ENCODE measurements at regions not wholly inside any gene's neighbourhood (a gene's known extent, or its start where the extent isn't known, plus 50 kb on each side); places are given as distances from the start of the nearest gene placed in this dataset.

DNA sequence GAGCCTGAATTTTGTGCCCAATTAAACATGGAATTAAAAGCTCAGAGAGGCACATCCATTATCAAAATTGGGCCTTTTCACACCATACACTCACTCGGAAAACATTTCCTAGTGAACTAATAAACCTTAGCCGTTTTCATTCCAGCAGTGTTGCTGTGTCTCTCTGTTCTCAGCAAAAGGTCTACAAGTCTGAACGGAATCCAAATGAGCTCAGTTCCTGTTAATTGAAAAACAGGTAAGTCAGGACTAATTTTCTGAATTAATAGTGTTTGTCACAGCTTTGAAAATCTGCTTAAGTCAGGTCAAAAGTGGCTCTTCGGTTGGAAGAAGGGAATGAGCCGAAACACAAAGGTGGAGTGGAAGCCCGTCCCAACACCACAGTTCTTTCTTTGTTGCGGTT lies 163.3 kb upstream of the RALGAPA2 start:
- DNase-seq, result no peak

DNA sequence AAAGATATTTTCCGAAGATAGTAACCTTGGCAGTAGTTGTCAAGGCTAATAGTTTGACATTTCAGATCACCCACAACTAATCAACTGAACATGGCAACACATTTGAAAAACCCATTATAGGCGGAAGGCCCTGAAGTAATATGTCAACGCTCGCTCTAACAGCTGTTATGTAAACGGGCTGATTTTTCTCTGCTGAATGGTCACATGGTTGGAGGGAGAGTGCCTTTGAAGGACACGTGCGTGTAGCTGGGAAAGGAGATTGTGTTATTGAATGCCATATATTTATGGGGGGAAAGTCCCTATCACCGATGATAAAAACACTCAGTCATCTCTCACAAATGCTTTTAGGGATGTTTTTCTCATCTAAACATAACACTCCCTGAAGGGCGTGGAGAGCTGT lies 160.0 kb upstream of the RALGAPA2 start:
- no peak for DNase-seq

DNA sequence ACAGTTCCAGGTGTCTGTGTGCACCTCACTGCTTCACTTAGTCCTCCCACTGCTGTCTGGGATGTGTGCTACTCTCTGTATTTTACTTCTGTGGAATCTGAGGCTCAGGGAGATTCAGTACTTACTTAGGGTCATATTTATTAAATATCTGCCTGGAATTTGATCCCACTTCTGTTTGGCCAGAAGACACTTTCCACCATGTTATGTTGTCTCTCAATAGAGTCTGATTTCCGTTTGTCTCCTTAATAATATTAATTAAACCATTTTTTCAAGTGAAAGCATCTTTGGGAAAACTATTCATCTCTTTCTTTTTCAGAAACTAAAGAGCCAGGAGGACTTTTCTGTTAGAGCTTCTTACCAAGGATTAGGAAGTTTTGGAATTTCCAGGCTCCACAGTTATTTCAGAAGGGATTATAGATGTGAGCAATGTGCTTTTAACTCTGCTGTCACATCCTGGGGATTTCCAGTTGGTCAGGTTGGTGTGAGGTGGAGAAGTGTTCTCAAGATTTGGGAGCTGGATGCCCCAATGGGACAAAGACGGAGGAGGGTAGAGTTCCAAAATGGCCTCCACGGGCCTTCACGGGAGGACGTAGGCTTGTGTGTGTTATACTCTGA lies 156.8 kb upstream of the RALGAPA2 start:
- no peak for DNase-seq

DNA sequence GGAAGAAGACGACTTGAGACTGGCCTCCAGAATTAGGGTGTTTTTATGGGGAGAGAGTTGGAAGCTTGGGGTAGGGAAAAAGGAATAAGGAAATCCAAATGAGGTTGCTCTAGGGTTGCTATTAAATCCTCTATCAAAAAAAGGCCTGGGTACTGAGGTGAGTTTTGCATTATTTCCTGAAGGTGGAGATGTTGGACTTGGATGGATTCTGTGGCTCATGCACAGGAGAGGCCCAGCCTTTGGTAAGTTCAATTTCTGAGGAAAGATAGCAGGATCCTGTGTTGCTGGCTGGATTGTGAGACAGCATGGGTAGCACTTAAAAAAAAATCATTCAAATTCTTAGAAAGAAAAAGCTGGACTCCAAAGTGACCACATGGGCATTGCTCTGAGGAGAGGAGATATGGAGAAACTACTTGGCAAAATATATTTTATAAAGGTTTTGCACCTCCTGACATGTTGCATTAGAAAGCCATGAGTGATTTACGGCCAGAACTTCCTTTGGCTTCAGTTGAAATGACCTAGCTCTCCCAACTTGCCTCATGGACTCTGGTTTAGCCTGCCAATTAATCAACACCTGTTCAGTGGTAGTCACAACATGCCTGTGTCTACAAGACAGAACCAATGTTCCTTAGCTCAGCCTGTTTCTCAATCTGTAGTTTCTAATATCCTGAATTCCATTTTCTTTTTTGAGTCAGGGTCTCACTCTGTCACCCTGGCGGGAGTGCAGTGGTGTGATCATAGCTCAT lies 152.1 kb upstream of the RALGAPA2 start:
- no peak for DNase-seq

DNA sequence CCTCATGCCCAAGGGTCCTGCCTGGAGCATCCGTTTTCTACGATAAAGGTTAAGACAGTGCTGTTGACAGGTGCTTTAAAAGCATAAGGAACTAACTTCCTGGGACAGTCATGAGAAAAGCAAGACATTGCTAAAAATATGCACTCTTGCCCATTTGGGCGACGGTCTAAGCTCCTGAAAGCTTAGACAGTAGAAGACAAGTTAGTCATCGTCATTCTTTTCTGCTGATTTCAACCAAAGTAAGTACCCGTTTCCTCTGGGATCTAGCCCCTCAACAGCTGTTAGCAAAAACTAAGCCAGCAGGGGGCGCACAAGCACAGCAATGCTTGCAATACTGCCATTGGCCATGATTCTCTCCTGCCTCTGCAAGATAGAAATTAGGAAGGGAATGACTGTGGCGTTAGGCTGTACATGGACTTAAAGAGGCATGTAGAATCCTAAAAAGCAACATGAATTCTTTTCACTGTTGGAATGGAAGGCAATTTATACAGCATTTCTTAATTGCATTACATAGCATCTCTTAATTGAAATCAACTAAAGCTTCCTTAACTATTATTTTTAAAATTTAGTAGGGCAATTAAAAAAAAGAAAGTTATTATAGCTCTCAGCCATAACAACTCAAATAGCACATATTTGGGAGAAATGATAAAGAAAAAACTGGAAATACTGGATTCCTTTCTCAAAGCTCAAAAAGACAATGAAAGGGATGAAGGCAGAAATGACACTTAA lies 147.8 kb upstream of the RALGAPA2 start:
- DNase-seq, result peak; percentile 89

DNA sequence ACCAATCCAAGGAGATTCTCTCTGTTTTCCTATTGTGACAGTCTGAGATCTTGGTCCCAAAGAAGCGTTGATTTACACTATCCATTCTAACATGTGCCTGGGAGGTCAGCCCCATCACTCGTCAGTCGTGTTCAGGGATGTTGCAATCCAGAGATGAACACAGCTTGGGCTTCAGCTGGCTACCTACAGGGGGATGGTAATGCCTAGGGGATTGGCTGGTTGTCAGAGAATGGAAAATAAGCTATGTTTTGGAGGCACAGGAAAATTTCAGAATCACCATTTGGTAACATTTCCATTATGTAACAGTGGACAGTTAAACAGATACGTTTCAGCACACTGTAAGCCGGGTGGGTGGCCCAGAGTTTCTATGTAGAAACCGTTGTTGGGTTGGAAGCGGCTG lies 147.1 kb upstream of the RALGAPA2 start:
- no peak for DNase-seq

DNA sequence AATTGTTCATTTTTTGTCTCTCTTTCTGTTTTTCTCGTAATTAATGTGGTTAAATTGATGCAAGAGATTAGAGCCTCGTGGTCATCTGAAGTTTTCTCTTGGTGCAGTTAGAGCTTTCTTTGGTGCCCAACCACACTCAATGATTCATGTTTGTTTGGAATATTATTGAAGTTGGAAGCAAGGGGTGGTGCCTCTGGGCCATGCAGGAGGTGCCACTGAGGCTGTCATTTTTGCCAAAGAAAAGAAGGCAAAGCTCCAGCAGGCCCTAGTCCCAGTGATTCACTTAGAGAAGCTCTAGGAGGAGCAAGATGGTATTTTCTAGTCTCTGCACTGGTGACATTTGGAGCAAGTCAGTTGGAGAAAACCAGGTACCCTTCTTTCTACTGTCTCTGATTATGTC lies 144.5 kb upstream of the RALGAPA2 start:
- DNase-seq, result no peak

DNA sequence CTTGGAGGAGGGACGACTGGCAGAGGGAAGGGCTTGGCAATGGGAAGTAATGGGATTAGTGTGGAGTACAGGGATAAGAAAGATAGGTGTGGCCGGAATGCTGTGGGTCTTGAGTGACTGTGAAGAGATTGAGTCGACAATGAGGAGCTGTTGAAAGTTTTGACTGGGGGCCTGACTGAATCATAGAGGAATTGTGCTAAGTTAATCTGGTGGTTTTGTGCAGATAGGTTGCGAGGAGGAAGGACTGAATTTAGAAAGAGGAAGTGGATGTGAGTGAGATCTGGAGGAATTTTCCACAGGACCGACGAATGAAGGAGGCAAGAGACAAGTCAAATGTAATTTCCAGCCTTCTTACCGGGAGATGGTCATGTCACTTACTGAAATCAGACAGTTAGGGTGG lies 143.9 kb upstream of the RALGAPA2 start:
- DNase-seq, result no peak

DNA sequence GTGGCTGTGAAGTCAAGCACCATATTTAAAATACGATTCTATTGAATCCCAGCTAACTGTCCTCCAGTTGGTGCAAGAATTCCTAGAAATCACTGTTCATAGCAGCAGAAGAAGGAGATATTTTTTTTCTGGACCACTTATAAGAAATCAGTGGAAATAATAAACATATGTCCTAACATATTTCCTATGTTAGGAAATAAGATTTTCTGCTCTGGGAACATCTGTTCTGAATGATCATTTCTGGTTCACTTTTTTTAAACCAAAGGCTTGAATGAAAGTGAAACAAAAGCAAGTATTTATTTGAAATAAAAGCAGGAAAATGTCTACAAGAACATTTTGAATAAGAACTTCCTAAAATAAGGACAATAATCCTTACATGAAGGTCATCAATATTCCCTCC lies 138.9 kb upstream of the RALGAPA2 start:
- DNase-seq, result no peak

DNA sequence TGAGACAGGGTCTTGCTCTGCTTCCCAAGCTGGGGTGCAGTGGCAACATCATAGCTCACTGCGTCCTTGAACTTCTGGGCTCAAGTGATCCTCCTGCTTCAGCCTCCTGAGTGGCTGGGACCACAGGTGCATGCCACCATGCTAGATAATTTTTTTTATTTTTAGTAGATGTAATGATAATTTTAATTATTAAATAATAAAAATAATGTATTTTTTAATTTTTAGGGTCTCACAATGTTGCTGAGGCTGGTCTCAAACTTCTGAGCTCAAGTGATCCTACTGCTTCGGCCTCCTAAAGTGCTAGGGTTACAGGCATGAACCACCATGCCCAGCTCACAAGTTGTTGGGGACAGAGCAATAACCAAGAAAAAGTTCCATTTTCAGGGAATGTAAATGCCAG lies 138.0 kb upstream of the RALGAPA2 start:
- no peak for DNase-seq

DNA sequence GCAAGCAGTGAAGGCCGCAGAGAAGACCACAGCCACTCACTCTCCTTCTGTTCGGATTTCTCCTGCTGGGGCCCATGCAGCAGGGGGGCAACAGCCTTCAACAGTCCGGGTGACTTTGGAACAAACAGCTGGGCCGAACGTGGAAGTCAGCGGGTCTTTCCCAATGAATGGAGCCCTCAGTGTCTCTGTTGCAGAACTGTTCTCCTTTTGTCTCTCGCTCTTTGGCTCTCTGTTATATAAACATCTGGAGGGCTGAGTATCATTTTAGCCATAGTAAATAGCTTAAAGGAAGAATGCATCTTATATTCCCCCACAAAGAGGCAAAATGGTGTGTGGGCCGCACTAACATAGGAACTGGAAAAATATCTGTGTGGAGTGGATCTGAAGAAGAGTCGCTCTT lies 136.7 kb upstream of the RALGAPA2 start:
- DNase-seq, result no peak

DNA sequence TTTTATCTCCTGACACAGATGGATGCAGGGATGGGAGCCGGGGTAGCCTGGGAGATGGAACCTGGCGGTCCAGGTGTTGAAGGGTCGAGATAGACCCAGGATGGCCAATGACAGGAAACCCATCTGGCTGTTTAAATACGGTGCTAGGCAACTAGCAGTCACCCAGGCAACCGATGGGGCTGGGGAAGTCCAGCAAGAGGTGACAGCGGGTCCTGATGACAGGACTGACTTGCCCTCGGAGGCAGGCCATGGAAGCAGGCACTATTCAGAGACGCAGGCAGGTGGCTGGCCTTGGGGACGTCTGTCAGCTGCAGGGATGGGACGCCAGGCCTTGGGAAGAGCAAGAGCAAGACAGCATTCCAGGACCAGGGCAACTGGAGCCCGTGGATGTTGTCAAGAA lies 135.4 kb upstream of the RALGAPA2 start:
- DNase-seq, result no peak

DNA sequence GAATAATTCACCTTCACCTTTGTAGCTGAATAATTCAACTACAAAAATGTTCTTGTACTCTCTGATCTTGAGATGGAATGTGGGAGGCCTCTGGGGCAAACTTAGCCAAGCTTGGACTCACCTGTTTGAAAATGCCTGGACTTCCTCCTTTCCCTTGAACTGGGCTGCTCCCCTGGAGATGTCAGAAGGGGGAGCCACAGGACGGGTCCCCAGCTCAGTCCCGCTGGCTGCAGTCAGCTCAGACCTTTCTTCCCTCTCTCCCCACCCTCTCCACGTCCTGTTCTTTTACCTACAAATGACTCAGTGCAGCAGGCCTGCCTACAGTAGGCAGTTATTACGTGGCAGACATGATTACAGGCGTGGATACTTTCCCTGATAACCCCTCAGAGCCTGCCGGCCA lies 131.5 kb upstream of the RALGAPA2 start:
- no peak for DNase-seq

DNA sequence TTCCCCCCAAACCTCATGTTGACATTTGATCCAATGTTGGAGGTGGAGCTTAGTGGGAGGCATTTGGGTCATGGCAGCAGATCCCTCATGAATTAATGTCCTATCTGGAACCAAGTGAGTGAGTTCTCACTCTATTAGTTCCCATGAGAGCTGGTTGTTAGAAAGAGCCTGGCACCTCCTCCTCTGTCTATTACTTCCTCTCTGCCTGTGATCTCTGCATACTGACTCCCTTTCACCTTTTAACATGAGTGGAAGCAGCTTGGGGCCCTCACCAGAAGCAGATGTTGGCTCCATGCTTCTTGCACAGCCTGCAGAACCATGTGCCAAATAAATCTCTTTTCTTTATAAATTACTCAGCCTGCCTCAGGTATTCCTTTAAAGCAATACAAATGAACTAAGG lies 127.3 kb upstream of the RALGAPA2 start:
- DNase-seq, result no peak

DNA sequence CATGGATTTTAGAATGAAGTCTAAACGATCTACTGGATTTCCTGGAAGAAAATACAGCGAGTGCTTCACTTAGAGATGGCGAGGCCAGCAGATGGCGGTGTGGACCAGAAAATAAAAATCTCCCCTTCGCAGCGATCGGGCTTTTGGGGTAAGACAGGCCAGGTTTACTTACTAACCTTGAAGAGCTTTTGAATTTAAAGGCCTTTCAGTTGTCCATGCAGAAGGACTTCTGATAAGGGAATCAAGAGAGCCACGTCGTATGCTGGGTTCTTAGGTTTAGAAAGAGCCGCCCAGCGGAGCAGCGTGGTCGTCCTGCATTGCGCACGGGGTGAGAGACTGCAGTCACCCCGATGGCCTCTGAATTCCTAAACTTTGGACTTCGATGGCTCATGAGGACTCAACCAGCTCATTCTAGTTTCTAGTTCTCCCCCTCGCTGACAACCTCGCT lies 125.2 kb upstream of the RALGAPA2 start:
- DNase-seq, result peak; percentile 19

DNA sequence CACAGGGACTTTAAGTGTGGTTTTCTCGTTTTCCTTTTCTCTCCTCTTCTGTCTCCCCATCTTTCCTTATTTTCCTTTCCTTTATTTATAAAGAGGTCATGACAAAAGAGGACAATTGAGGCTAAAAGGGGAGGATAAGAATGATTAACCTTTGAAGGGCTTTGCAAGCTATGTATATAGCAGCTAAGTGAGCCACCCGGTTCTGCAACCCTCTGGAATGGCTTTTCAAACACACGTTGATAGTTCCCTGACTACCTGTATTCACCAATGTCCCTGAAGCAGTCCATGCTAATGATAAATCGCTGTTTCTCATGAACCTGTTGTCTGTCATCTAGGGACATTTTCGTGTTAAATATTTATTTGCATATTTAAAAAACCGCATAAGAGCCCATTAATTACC lies 124.4 kb upstream of the RALGAPA2 start:
- DNase-seq, result no peak

DNA sequence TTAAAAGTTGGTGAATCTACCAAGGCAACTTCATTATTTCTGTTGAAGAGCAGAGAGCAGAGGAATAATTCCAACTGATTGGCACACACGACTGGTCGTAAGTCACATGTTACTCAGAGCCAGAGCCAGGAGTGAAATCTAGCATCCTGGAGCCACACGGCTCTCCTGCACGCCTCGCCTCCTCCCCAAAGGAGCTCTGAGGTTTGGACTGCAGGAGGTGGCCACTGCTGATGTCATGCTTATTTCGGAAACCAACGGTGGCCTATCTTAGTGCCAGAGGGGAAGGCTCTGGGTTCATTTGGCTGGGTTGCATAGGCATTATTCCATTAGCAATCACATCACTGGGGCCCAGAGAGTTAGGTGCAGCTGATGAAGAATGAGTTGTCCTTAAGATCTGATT lies 123.5 kb upstream of the RALGAPA2 start:
- no peak for DNase-seq

DNA sequence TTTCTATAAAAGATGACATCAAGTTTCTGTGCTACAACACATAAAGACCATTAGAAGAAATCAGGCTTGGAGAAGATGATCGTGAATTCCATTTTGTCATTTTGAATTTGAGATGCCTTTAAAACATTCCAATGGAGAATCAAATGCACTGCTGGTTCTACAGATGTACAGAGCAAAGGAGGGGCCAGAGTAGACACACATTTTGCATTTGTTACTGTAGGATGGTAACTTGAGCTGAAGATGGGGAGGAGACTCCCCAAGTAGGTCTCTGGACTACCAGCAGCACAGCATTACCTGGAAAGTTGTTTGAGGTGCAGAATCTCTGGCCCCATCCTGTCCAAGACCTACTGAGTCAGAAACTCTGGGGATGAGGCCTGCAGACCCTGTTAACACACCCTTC lies 121.6 kb upstream of the RALGAPA2 start:
- DNase-seq, result no peak

DNA sequence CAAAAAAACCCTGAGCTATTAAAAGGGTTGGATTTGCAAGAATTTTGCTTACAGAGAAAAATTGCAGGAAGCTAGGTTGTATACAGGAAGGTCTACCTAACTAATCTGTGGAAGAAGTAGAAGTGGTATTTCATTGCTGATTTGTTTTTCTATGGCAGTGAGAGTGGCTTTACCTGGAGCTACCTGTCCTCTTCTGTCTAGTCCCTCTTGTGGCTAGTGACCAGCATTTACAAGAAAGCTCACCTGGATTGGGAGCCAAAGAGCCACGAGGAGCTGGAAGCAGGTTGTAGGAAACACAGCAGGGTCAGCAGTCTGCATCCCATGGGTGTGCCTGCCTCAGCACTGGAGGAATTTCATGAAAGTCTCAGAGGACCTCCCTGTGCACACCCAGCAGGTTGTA lies 120.3 kb upstream of the RALGAPA2 start:
- DNase-seq, result no peak

DNA sequence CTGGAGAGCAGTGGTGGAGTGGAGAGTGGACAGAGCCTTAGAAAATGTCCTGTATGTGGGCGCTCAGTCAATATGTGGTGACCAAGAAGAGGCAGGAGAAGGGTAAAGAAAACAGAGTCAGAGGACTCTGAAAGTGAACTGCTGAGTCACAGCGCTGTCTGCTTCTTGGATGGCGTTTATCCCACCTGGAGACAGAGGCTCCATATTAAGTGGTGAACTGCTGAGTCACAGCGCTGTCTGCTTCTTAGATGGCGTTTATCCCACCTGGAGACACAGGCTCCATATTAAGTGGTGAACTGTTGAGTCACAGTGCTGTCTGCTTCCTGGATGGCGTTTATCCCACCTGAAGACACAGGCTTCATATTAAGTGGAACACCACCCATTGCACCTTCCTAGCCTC lies 119.3 kb upstream of the RALGAPA2 start:
- no peak for DNase-seq

DNA sequence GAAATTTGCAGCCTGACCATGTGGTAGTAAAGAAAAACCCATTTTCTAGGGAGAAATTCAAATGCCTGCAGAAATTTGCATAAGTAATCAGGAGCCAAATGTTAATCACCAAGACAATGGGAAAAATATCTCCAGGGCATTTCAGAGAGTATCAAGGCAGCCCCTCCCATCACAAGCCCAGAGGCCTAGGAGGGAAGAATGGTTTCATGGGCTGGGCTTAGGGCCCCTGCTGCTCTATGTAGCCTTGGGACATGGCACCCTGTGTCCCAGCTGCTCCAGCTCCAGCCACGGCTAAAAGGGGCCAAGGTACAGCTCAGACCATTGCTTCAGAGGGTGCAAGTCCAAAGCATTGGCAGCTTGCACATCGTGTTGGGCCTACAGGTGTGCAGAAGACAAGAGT lies 117.2 kb upstream of the RALGAPA2 start:
- no peak for DNase-seq

DNA sequence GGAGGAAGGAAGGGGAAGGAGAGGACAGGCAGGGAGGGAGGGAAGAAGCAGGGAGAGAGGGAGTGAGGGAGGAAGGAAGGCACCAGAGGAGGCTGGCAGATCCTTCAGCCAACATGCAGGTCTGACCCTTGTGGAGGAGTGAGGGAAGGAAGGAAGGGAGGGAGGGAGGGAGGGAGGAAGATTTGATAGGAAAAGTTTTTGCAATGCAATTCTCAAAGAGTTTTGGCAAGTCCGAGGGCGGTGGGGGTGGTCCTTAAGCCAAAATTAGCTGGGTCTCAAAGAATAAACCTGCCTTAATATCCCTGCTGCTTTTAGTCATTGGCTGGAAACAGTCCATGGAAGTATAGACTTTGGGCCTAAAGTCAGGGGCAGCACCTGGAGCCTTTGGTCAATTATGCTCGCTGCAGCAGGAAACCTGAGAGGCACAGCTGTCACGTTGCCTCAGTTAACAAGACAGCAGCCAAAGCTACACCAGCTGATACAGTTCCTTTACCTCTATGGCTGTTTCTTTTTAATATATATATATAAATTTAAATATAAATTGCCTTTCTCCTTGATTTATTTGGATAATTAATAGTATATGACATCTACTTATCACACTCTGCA lies 115.7 kb upstream of the RALGAPA2 start:
- no peak for DNase-seq

DNA sequence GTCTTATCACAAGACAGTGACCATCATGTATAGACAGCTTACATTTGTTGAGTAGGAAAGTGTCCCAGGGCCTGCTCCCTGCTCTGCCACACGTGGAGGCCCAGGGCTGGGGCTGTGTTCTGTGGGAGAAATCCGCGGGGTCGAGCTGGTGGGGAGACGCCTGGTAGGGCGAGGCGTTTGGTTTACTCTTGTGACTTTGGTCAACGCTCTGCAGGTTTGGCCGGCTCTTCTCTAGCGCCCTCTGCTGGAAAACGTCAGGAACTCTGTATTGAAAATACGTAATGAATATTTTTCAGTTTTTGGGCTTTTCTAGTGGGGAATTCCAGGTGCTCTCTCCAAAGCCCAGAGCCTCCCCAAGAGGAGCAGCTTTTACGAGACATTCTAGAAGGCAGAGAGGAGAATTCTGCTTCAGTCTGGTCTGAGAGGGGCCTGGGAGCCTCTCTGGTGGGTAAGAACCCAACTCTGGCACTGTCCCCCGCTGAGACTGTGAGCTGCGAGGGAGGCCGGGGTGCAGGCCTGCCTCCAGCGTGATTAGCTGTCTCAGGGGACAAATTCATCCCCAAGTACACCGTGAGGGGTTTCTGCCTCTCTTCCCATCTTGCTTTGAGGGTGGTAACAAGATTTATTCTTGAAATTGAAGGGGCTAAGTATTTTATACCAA lies 112.6 kb upstream of the RALGAPA2 start:
- DNase-seq, result peak; percentile 54

All from stimulated activated CD4-positive, alpha-beta T cell treated with anti-CD3 and anti-CD28 coated beads, Interleukin-4, amount 100 ng/mL, for 24 hours (primary cell).